Endometrium (tissue), 2 donors: ENCODE measurements at regions not wholly inside any gene's neighbourhood (a gene's known extent, or its start where the extent isn't known, plus 50 kb on each side); places are given as distances from the start of the nearest gene placed in this dataset.
"Not testable (repeated sequence)": the region's sequence is repeated elsewhere in the genome, so short reads cannot be mapped to it uniquely, and the experiment has no call there.

Source experiments
- FAIRE-seq: peaks from 2 replicates; lab custom pipeline; 2012; peaks lifted over from hg19 to GRCh38; lab: Jason Lieb, UNC
- donor health status: control.
- donor health status: control.

DNA sequence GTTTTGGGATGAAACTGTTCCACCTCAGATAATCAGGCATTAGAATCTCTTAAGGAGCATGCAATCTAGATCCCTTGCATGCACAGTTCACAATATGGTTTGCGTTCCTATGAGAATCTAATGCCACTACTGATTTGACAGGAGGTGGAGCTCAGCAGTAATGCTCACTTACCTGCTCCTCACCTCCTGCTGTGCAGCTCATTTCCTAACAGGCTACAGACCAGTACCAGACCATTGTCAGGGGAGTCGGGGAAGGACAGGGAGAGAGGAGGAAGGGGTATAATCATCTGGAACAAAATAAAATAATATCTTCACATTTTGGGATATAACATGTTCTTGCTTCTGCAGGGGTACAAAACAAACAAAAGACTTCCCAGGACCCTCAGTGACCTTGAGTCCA, 532.0 kb upstream of the FSHR start:
- no peak for FAIRE-seq

DNA sequence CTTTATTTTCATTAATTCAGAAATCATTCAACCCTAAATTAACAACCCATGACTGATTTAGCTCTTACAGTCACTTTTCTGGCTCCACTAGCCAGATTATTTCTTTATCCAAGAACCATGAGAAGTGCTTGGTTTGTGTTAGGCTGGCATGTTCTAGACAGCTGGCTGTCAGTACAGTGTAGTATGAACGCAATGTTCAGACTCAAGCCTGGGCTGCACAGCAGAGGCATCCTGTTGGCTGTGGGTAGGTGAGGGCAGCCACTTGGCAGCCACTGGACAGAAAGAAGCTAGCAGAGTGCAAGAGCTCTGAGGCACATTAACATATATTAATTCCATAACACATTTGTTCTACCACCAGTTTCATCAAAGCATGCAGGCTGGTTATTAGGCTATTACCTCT, 522.9 kb upstream of the FSHR start:
- no peak for FAIRE-seq

DNA sequence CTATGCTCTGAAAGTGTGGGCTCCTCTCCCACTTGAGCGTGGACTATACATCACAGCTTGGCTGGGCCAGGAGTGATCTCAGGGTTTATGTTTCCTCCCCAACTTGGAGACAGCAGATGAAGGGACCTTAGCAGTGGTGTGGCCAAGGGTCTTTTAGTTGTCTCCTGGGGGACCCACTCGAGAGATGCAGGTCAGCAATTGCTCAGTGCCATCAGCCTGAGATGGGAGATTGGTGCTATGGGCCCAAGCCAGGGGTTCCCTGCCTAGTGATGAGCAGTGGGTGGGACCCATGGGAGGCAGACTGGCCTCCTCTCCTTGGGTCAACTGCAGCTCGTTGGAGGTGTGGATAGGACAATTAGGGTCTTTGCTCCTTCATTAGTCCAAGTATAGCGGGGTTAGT, 510.5 kb upstream of the FSHR start:
- FAIRE-seq = no peak

DNA sequence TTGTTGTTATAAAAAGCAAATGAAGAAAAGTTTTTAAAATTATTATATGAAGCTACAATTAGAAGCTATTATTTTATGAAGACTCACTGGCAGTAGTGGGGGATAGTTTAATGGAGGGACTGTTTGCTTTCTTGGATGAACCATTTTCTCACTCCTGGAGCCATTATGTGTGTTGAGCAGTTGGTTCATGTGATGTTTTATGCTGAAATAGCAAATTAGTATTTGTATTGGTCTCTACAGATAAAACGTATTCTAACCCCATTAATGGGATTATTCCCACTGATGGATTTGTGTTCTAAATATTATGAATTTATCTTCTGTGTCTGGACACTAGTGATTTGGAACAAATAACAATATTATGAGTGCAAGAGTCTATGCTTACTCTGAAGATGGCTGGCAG, 507.5 kb upstream of the FSHR start:
- FAIRE-seq = no peak

DNA sequence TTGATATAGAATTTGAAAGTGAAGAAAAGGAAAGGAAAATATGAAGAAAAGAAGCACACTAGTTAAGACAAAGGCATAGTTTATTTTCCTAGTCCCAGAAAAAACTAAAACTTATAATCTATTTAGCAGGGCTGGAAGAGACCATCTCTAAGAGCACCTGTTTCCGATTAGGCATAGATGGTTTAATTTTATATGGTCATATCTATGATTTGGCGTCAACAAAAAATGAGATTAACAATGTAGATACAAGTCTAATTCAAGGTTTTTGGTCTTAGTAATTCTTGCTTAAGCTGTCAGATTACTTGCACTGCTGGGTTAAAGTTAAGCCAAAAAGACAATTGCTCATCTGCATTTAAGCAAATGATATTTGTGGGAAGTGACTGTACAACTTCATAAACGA, 502.5 kb upstream of the FSHR start:
- peak; percentile 15 for FAIRE-seq

DNA sequence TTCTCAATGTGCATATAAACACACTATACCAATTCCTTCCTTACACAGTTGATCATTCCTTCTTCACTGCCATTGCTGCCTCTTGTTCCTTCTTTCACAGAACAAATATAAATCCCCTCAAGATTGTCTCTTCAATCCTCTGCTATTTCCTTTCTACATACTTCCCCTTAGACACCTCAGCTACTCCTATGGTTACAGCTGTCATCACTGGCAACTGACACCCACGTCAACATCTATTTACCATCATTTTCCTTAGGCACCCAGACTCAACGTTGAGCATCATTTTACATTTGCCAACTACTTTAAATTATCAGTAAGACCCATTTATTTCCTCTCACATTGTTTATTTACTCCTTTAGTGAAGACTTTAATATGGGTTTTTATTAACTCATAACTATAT, 488.8 kb upstream of the FSHR start:
- FAIRE-seq = no peak

DNA sequence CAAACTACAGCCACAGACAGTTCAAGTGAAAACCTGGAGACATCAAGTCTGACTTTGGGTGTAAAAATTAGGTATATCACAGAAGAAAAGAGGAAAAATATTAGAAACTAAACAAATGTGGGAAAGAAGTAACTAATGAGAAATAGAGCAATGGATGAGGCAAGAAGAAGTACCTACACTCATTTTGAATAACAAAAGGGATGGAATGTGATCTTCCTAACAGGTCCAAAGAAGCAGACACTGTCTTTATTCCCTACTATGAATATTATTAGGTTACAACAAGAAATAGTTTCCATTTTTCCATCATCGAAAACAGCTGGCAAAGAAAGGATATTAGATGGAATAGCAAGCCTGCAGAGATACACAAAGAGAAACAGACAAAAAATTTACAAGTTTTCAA, 486.3 kb upstream of the FSHR start:
- no peak for FAIRE-seq

DNA sequence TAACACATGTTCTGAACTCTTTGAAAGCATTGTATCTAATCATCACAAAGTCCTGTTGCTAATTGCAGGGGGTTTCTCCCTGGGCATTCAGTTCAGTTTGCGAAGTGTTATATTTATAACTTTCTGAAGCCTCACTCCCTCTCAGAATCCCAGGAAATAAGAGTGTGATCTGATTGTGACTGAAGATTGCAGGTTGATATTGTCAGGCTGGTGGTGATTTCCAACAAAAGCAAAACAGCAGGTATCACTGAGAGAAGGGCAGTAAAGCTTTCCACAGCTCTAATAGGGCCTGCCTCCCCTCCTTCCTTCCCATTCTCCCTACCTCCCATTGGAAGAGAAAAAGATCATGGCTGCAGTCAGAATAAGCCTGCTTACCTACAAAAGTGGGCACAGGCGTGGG, 466.7 kb upstream of the FSHR start:
- FAIRE-seq = no peak

DNA sequence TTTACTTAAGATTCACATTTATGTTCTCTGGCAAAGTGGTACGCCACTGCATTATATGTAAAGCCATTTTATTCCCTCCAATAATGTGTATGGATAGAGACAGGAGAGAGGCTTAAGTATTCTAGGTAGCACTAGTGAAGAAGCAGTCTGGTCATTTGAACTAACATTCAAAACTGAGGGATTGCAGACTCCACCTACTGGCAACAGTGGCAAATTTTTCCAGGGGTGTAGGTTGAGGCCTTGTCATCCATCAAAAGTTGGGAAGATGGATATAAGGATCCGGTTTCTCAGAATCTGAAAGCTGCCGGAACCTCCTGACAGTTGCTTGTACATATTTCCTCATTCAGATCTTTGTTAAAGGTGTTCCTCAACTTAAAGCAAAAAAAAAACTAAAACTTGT, 465.5 kb upstream of the FSHR start:
- FAIRE-seq = no peak

DNA sequence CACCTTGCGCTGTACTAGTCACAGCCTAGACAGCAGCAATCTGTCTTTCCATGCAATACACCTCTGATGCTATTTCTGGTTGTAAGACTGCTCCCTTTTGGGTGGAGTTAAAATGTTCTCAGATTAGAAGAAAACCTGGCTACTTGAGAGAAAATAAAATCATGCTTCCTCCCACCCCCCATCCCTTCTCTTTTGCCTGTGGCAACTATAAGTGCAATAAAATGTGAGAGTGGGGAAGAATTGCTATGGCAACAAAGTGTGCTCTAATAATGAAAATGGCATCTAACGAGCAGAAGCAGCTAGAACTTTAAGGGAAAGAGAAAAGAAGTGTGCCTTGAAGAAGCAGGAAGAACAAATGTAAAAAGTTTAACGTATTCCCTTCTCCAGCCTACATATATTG, 464.2 kb upstream of the FSHR start:
- no peak for FAIRE-seq

DNA sequence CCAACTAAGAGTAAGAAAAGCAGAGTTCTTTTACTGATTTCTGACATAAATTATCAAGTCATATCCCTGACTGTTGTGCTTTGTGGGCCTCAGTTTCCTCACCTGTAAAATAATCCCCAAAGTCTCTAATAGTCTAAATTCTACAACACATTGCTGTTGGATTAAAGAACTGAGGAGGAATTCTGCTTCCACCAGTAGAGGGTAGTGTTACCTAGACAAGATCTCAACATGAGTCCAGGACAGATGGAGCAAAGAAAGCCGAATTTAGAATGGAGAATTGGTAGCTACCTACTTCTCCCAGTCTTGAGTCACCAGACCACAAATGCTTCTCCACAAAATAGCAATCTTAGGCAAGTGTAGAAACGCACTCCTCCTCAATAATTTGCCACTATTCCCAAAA, 462.5 kb upstream of the FSHR start:
- peak; percentile 61 for FAIRE-seq

DNA sequence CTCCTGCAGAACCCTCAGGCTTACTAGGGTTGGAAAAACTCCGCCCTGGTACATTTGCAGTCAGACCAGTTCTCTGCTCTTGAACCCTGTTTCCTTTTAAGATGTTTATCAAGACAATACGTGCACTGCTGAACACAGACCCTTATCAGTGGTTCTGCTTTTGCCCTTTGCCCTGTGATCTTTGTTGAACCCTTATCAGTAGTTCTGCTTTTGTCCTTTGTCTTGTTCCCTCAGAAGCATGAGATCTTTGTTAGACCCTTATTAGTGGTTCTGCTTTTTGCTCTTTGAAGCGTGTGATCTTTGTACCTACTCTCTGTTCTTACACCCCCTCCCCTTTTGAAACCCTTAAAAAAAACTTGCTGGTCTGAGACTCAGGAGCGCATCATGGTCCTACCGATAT, 457.5 kb upstream of the FSHR start:
- not testable (repeated sequence) for FAIRE-seq

DNA sequence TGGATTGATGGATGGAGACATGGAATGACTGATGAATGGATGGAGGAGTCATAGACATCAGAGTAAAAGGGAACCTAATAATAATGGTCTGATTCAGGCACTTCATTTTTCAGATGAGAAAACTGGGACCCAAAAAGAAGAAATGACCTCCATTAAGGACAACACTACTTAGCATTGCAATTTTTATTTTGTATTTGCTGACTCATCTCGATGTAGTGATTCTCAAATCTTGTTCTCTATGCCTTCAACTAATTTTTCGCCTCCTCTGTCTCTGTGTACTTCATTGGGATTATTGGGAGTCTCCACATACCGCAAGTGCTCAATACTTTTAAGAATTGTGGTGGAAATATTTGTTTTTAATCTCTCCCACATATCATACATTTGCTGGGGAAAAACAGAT, 446.2 kb upstream of the FSHR start:
- no peak for FAIRE-seq

DNA sequence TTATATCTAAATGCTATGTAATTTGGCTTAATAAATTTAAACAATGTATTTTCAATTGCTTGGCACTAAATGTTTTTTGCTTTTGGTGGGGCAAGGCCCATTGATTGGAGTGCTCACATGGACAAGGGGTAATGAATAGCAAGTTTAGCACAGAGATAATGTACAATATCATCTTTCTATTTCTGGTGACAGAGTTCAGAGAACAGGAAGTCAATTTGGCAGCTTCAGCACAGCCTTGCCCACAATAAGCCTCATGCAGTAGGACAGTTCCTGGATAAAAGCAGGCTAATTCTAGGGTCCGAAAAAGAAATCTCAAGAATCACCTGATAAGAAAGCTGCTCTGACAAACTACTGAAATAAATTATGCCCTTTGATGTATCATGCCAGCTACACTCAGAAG, 443.9 kb upstream of the FSHR start:
- no peak for FAIRE-seq

DNA sequence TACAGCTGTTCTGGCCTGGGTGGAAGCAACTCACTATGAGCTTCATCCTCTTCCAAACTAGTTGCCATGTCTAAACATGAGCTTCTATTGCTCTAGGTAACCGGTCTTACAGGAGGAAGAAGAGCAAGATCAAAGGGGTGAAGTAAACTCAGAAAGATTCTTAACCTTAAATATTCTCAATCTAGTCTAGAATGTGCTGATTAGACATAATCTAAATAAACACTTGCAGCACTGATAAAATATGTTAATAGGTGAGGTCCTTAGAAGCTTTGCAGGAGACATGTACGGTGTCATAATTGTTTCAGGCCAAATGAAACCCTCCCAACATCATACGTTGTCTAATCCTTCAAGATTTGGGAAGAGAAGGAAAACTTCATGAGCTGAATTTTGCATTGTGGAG, 431.6 kb upstream of the FSHR start:
- no peak for FAIRE-seq

DNA sequence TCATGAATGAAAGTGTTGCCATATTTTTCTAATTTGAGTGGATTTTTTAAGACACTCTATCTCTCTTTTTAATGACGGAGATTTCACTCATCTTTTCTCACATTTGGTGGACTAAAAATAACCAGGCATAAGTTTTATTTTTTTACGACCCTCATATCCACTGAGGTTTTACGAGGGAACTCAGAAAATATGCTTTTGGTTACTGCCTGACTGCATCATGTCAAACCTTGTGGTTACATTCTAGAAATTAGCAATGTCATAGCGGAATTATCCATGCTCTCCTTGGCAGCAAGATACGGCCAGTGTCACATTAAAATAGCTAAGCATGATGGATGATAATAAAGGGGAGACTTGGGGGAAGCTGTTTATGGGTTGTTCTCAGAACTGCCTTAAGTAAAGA, 428.6 kb upstream of the FSHR start:
- peak; percentile 99 for FAIRE-seq

DNA sequence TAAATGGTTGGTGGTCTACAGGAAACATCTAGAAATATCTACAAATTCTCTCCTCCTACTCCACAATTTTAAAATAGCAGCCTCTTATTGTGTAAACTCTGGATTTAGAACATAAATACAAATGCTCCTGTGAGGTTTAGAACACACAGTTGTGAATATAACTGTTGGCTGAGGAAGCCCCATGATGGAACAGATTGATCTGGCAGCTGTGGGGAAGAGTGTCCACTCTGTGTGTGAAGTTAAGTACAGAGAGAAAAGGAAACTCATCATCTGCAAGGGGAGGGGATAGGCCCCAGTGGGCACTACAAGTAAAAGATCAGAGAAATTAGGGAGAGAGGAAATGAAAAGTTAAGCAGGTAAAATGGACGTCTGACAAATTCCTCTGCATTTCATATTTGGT, 422.7 kb upstream of the FSHR start:
- FAIRE-seq = no peak

DNA sequence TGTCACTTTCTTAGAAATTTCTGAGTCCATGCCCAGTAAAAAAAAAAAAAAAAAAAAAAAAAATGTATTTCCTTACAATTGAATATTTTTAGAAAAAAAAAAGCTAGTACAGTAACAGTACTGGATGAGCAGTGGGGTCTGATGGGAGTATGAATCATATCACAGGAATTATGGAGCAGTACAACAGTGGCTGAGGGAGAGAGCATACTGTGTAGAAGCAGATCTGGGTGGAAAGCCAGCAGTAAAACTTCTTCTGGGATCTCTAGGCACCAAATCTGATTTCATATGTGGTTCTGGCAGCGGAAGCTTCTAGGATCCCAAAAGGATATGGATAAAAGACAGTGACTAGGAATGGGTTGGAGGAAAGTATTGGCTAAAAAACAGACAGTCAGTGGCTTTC, 414.9 kb upstream of the FSHR start:
- no peak for FAIRE-seq

DNA sequence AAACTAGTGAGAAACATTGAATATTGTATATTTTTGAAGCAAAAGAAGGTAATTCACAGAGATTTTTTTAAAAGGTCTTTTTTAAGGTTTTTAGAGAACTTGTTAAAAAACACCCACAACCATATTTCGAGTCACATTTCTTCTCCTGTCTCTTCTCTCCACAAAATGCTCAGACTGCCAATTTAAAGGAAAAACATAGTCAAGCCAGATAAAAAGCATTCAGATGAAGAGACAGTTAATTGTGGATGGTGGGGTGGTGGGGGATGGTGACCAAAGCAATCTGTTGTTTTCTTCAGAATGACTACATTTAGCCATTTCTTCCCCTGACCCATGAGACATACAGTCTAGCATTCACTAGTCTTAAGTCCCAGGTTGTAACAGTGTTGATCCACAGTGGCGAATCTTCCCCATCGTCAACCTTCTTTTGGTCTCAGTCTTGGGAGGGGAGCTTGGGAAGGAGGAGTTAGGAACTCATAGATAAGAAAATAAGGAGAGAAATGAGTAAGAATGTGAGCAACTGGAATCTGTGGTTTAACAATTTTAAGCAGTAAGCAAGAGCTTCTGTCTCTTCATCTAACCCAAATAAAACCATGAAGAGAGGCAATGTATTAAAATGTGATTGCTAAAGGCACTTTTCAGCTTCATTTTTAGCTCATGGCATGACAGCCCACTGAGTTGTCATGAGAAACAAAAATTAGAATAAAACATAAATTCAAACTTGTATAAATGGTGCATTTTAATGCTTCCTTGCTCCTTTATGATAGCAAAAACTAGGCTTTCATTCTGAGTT, 413.7 kb upstream of the FSHR start:
- FAIRE-seq = no peak

DNA sequence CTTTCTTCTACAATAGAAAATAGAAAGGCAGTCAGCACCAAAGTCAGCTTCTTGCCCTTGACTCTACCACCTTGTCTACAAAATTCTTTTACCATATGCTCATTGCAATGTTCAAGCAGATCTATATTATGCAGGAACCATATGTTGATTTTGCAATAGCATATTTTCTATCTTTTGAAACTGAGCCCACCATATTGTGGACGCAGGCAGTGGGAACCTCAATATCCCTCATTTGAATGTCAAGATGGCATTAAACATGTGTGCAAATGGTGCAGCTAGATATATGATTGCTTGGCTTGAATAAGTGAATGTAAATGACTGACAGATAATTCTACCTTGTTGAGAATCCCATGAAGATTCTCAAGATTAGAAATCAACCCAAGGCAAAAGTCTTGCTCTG, 412.7 kb upstream of the FSHR start:
- FAIRE-seq = no peak

DNA sequence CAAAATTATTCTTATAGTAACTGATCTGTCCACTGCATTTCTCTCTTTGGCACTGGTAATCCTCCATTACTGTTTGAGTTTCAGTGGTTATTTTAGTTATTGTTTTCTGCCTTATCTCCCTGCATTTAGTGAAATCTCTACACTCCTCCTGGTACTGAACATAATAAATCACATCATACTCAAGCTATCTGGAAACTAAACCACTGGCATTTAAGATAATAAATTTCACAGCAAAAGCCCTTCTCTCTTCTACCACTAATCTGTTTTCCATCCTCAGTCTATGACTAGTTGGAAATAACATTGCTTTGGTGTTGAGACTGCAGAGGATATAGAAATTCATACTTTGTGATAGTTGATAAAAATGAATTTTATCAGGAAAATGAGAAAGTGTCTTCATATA, 399.3 kb upstream of the FSHR start:
- no peak for FAIRE-seq

DNA sequence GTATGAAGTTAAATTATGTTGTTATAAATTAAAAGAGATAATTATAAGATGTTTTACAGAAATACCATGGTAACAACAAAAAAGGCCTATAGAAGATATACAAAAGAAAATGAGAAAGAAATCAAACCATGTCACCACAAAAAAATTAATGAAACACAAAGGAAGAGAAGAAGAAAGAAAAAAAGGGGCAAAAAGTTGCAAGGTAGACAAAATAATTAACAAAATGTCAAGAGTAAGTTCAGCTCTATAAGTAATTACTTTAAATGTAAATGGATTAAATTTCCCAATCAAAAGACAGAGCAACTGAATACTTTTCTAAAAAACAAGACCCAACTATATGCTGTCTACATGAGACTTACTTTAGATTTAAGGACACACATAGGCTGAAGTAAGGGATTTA, 378.4 kb upstream of the FSHR start:
- no peak for FAIRE-seq

DNA sequence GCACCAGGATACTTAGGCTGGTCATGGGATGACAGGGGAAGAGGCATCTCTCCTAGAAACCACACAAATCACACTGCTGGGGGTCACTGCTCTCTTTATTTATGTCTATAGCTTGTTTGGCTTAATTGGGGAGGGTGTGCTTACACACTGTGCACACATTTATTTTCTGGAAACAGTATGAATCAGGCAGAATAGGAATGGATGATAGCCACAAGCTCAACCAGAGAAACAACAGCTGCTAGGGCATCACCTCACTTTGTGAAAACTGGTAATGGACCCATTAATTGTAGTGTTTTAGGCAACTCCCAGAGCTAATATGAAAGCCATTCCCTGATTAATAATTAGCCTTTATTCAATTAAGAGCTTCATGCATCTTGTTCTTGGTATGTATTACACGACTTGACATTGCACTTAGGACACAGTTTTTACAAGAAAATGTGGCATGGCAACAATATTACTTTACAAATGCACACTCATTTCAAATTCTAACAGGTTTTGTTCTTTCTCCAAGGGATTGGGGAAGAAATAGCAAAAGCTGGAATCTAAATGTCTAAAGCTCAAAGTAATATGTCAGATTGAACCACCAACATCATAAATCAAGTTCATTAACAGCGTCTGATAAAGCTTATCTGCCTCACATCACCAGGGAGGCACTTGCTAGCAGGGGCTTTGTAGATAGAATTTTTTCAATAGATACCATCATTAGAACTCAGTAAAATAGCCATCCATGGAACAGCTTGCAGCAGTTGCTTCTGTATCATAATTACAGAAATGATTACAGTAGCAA, 361.9 kb upstream of the FSHR start:
- FAIRE-seq = no peak

DNA sequence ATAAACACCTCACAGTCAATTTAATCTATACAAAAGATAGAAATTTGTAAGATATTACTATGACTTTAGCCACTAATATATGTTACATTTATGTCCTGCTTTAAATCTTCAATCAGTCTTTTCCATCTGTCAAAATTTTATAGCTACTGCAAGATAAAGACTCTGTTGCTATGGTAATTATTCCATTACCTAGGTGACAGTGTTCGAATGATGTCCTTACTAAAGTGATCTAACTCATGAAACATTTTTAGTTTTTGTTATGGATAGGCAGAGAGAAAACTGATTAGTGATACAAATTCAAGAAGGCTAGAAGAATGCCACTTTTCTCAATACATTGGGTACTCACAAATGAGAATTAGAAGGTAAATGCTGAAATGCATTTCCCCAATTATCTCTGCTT, 359.9 kb upstream of the FSHR start:
- no peak for FAIRE-seq
